ENCODE measurements at regions not wholly inside any gene's neighbourhood (a gene's known extent, or its start where the extent isn't known, plus 50 kb on each side); places are given as distances from the start of the nearest gene placed in this dataset.

- DNase-seq (no peak), ATAC-seq (no peak)
- intact Hi-C loops (cut with micrococcal nuclease) = no loop called here
Observed at GRCh38 chr20:51899674-51900073, 97.4 kb upstream of the SALL4 start.

- ATAC-seq (no peak), DNase-seq (no peak)
- intact Hi-C loops (cut with micrococcal nuclease) = no loop called here
Observed at GRCh38 chr20:51898788-51899187, 96.5 kb upstream of the SALL4 start.

- intact Hi-C loops (cut with micrococcal nuclease) = no loop called here
- DNase-seq (no peak), ATAC-seq (no peak)
Observed at GRCh38 chr20:51894619-51895018, 92.3 kb upstream of the SALL4 start.

GRCh38 chr20:51894201-51894600 lies 91.9 kb upstream of the SALL4 start:
- DNase-seq (no peak), ATAC-seq (no peak)
- intact Hi-C loops (cut with micrococcal nuclease) = no loop called here

- ATAC-seq = no peak
- DNase-seq = no peak
- intact Hi-C loops (cut with micrococcal nuclease) = no loop called here
Observed at GRCh38 chr20:51893723-51894122, 91.4 kb upstream of the SALL4 start.

- intact Hi-C loops (cut with micrococcal nuclease) = no loop called here
- no peak for DNase-seq
- no peak for ATAC-seq
Observed at GRCh38 chr20:51890003-51890402, 87.7 kb upstream of the SALL4 start.

- ATAC-seq (no peak), DNase-seq (no peak)
- intact Hi-C loops (cut with micrococcal nuclease) = no loop called here
Observed at GRCh38 chr20:51889466-51889865, 87.1 kb upstream of the SALL4 start.

- DNase-seq = no peak
- no peak for ATAC-seq
- intact Hi-C loops (cut with micrococcal nuclease) = no loop called here
Observed at GRCh38 chr20:51888291-51888690, 86.0 kb upstream of the SALL4 start.

GRCh38 chr20:51886891-51887608 lies 84.7 kb upstream of the SALL4 start:
- ATAC-seq (no peak), DNase-seq (no peak)
- intact Hi-C loops (cut with micrococcal nuclease) = no loop called here

- no peak for DNase-seq
- ATAC-seq = no peak
- intact Hi-C loops (cut with micrococcal nuclease) = no loop called here
Observed at GRCh38 chr20:51886341-51886740, 84.0 kb upstream of the SALL4 start.

GRCh38 chr20:51884561-51884960 lies 82.2 kb upstream of the SALL4 start:
- intact Hi-C loops (cut with micrococcal nuclease) = no loop called here
- DNase-seq = no peak
- ATAC-seq = no peak

GRCh38 chr20:51880188-51880587 lies 77.9 kb upstream of the SALL4 start:
- intact Hi-C loops (cut with micrococcal nuclease) = no loop called here
- no peak for ATAC-seq
- DNase-seq = no peak

- DNase-seq = no peak
- ATAC-seq = no peak
- intact Hi-C loops (cut with micrococcal nuclease) = no loop called here
Observed at GRCh38 chr20:51876313-51876940, 74.1 kb upstream of the SALL4 start.

- intact Hi-C loops (cut with micrococcal nuclease) = no loop called here
- DNase-seq (no peak), ATAC-seq (no peak)
Observed at GRCh38 chr20:51873652-51874051, 71.3 kb upstream of the SALL4 start.

GRCh38 chr20:51871943-51872342 lies 69.6 kb upstream of the SALL4 start:
- DNase-seq (no peak), ATAC-seq (no peak)
- intact Hi-C loops (cut with micrococcal nuclease) = no loop called here

GRCh38 chr20:51869002-51869401 lies 66.7 kb upstream of the SALL4 start:
- no peak for DNase-seq
- ATAC-seq = no peak
- intact Hi-C loops (cut with micrococcal nuclease) = no loop called here

- intact Hi-C loops (cut with micrococcal nuclease) = no loop called here
- no peak for ATAC-seq
- no peak for DNase-seq
Observed at GRCh38 chr20:51867251-51867650, 64.9 kb upstream of the SALL4 start.

GRCh38 chr20:51864967-51865366 lies 62.6 kb upstream of the SALL4 start:
- intact Hi-C loops (cut with micrococcal nuclease) = no loop called here
- ATAC-seq = no peak
- no peak for DNase-seq

GRCh38 chr20:51862796-51863195 lies 60.5 kb upstream of the SALL4 start:
- ATAC-seq = no peak
- intact Hi-C loops (cut with micrococcal nuclease) = no loop called here
- DNase-seq = no peak

GRCh38 chr20:51861726-51862466 lies 59.6 kb upstream of the SALL4 start:
- intact Hi-C loops (cut with micrococcal nuclease) = no loop called here
- DNase-seq (no peak), ATAC-seq (no peak)

Data from left ventricle myocardium superior (tissue), 1 donor.